Astrocyte (in vitro differentiated cells and primary cell): ENCODE measurements at regions not wholly inside any gene's neighbourhood (a gene's known extent, or its start where the extent isn't known, plus 50 kb on each side); places are given as distances from the start of the nearest gene placed in this dataset.
"Not testable (repeated sequence)": the region's sequence is repeated elsewhere in the genome, so short reads cannot be mapped to it uniquely, and the experiment has no call there.

Experiments used
- DNase-seq: peaks from one replicate; pipeline ENCODE4 v3.0.0-alpha.2; 2010; ENCODE audit warnings: low read depth
- FAIRE-seq: peaks from 2 replicates; lab custom pipeline; 2011; peaks lifted over from hg19 to GRCh38; lab: Jason Lieb, UNC
- H2AFZ ChIP-seq: 2 replicates; pipeline ENCODE4 v1.6.0; 2012; ENCODE audit warnings: low read depth, low read length, inconsistent platforms
- H3K27ac ChIP-seq: 2 replicates; pipeline ENCODE4 v1.5.1; 2011; ENCODE audit warnings: low read depth, low read length, inconsistent platforms
- H3K27me3 ChIP-seq: 2 replicates; pipeline ENCODE4 v1.6.0; 2011; ENCODE audit warnings: low read length, inconsistent platforms; ENCODE audit not compliant: insufficient read depth
- H3K36me3 ChIP-seq: 2 replicates; pipeline ENCODE4 v1.5.1; 2011; ENCODE audit warnings: low read length, inconsistent platforms; ENCODE audit not compliant: insufficient read depth
- H3K4me1 ChIP-seq: 2 replicates; pipeline ENCODE4 v1.5.1; 2011; ENCODE audit warnings: low read length, inconsistent platforms; ENCODE audit not compliant: insufficient read depth
- H3K4me2 ChIP-seq: 2 replicates; pipeline ENCODE4 v1.6.0; 2012; ENCODE audit warnings: low read length, inconsistent platforms
- H3K4me3 ChIP-seq: 2 replicates; pipeline ENCODE4 v1.5.1; 2011; ENCODE audit warnings: low read depth, mild to moderate bottlenecking, low read length, inconsistent platforms; ENCODE audit not compliant: insufficient read depth
- H3K79me2 ChIP-seq: 2 replicates; pipeline ENCODE4 v1.6.0; 2012; ENCODE audit warnings: mild to moderate bottlenecking, low read length, inconsistent platforms; ENCODE audit not compliant: insufficient read depth
- H3K9ac ChIP-seq: 2 replicates; pipeline ENCODE4 v1.6.0; 2012; ENCODE audit warnings: mild to moderate bottlenecking, low read length, inconsistent platforms
- H3K9me3 ChIP-seq: 2 replicates; pipeline ENCODE4 v1.5.1; 2012; ENCODE audit warnings: low read depth, mild to moderate bottlenecking, low read length, inconsistent platforms; ENCODE audit not compliant: insufficient read depth
- H4K20me1 ChIP-seq: 2 replicates; pipeline ENCODE4 v1.6.0; 2012; ENCODE audit warnings: low read length, inconsistent platforms; ENCODE audit not compliant: insufficient read depth
- H3K27ac Mint-ChIP-seq: one replicate; pipeline ENCODE4 v1.8.0; 2021; ENCODE audit warnings: mild to moderate bottlenecking, mixed read lengths; ENCODE audit not compliant: unreplicated experiment
- H3K27me3 Mint-ChIP-seq: one replicate; pipeline ENCODE4 v1.8.0; 2021; ENCODE audit warnings: low read depth, mixed read lengths; ENCODE audit not compliant: unreplicated experiment
- H3K36me3 Mint-ChIP-seq: one replicate; pipeline ENCODE4 v1.8.0; 2021; ENCODE audit warnings: low read depth, mixed read lengths; ENCODE audit not compliant: unreplicated experiment
- H3K4me1 Mint-ChIP-seq: one replicate; pipeline ENCODE4 v1.8.0; 2021; ENCODE audit warnings: low read depth, mixed read lengths; ENCODE audit not compliant: unreplicated experiment
- H3K4me3 Mint-ChIP-seq: one replicate; pipeline ENCODE4 v1.8.0; 2021; ENCODE audit warnings: mild to moderate bottlenecking, moderate library complexity, mixed read lengths; ENCODE audit not compliant: unreplicated experiment
- H3K9me3 Mint-ChIP-seq: one replicate; pipeline ENCODE4 v1.8.0; 2021; ENCODE audit warnings: mild to moderate bottlenecking, mixed read lengths; ENCODE audit not compliant: unreplicated experiment
- CTCF ChIP-seq: IDR thresholded peaks from 2 replicates; pipeline ENCODE4 v1.5.1; 2011; ENCODE audit warnings: low read depth, mild to moderate bottlenecking, inconsistent platforms, low read length, moderate library complexity; ENCODE audit not compliant: insufficient read depth
- EZH2 ChIP-seq: IDR thresholded peaks from 2 replicates; pipeline ENCODE4 v1.6.1; 2012; ENCODE audit warnings: mild to moderate bottlenecking, low read length, inconsistent platforms; ENCODE audit not compliant: insufficient read depth

GRCh38 chr6:167403427-167403826, 78.5 kb downstream of the TTLL2 start:
- no peaks in the 10 kb centered on the region for H3K27me3 ChIP-seq
- no peak overlapping the region for H3K4me3 ChIP-seq
- H4K20me1 ChIP-seq: no peaks in the 10 kb centered on the region
- H3K27me3 Mint-ChIP-seq: peaks cover 71% of the 10 kb centered on the region
- no peak for FAIRE-seq
- no peaks in the 10 kb centered on the region for H3K4me1 ChIP-seq
- peaks cover 1% of the 10 kb centered on the region for H3K4me1 Mint-ChIP-seq
- no peak overlapping the region for H3K27ac Mint-ChIP-seq
- no peaks in the 10 kb centered on the region for H3K79me2 ChIP-seq
- H3K36me3 ChIP-seq: no peaks in the 10 kb centered on the region
- DNase-seq: no peak
- no peaks in the 10 kb centered on the region for H3K36me3 Mint-ChIP-seq
- H3K4me3 Mint-ChIP-seq: no peak overlapping the region
- TF ChIP-seq CTCF: no peak
- no peak for TF ChIP-seq EZH2
- H3K9me3 Mint-ChIP-seq: peaks cover 7% of the 10 kb centered on the region
- no peak overlapping the region for H3K4me2 ChIP-seq
- no peak overlapping the region for H3K27ac ChIP-seq
- no peak overlapping the region for H3K9ac ChIP-seq
- no peaks in the 10 kb centered on the region for H3K9me3 ChIP-seq
- no peak overlapping the region for H2AFZ ChIP-seq

GRCh38 chr6:167404385-167405049, 79.6 kb downstream of the TTLL2 start:
- Mint-ChIP-seq H3K4me3 (no peak overlapping the region), H3K36me3 (no peaks in the 10 kb centered on the region), H3K4me1 (peaks cover 1% of the 10 kb centered on the region), H3K9me3 (peaks cover 7% of the 10 kb centered on the region), H3K27me3 (peaks cover 67% of the 10 kb centered on the region), H3K27ac (no peak overlapping the region)
- H3K36me3 ChIP-seq: no peaks in the 10 kb centered on the region
- H4K20me1 ChIP-seq: no peaks in the 10 kb centered on the region
- no peak for TF ChIP-seq EZH2
- no peak for TF ChIP-seq CTCF
- no peak overlapping the region for H3K4me3 ChIP-seq
- no peak overlapping the region for H3K27ac ChIP-seq
- no peak overlapping the region for H3K4me2 ChIP-seq
- H2AFZ ChIP-seq: no peak overlapping the region
- no peaks in the 10 kb centered on the region for H3K9me3 ChIP-seq
- H3K4me1 ChIP-seq: no peaks in the 10 kb centered on the region
- no peaks in the 10 kb centered on the region for H3K27me3 ChIP-seq
- no peak overlapping the region for H3K9ac ChIP-seq
- no peaks in the 10 kb centered on the region for H3K79me2 ChIP-seq
- FAIRE-seq (no peak), DNase-seq (no peak)

- no peak overlapping the region for H3K4me2 ChIP-seq
- Mint-ChIP-seq H3K27ac (no peak overlapping the region), H3K36me3 (no peaks in the 10 kb centered on the region), H3K9me3 (peaks cover 7% of the 10 kb centered on the region), H3K4me3 (no peak overlapping the region), H3K4me1 (peaks cover 1% of the 10 kb centered on the region), H3K27me3 (peaks cover 61% of the 10 kb centered on the region)
- no peak overlapping the region for H3K4me3 ChIP-seq
- H3K79me2 ChIP-seq: no peaks in the 10 kb centered on the region
- H4K20me1 ChIP-seq: no peaks in the 10 kb centered on the region
- H3K9me3 ChIP-seq: no peaks in the 10 kb centered on the region
- no peaks in the 10 kb centered on the region for H3K36me3 ChIP-seq
- FAIRE-seq: no peak
- no peak for TF ChIP-seq CTCF
- TF ChIP-seq EZH2: no peak
- no peak overlapping the region for H3K9ac ChIP-seq
- H3K27ac ChIP-seq: no peak overlapping the region
- DNase-seq: no peak
- no peaks in the 10 kb centered on the region for H3K27me3 ChIP-seq
- no peak overlapping the region for H2AFZ ChIP-seq
- no peaks in the 10 kb centered on the region for H3K4me1 ChIP-seq
These were observed 81.1 kb downstream of the TTLL2 start for GRCh38 chr6:167405778-167406532.

GRCh38 chr6:167406533-167407238, 81.8 kb downstream of the TTLL2 start:
- not testable (repeated sequence) for H2AFZ ChIP-seq, H3K9me3 Mint-ChIP-seq, H3K4me1 Mint-ChIP-seq, H3K36me3 ChIP-seq, H3K4me2 ChIP-seq, FAIRE-seq, H3K79me2 ChIP-seq, H3K27me3 ChIP-seq, H3K9me3 ChIP-seq, H3K4me1 ChIP-seq, H3K4me3 Mint-ChIP-seq, H3K36me3 Mint-ChIP-seq, H4K20me1 ChIP-seq, H3K9ac ChIP-seq, H3K27ac ChIP-seq, H3K27ac Mint-ChIP-seq, H3K4me3 ChIP-seq, DNase-seq
- H3K27me3 Mint-ChIP-seq: peaks cover 57% of the 10 kb centered on the region
